Liver (tissue), 8 donors: ENCODE measurements at regions not wholly inside any gene's neighbourhood (a gene's known extent, or its start where the extent isn't known, plus 50 kb on each side); places are given as distances from the start of the nearest gene placed in this dataset.

Experiments used
- DNase-seq: peaks from one replicate; pipeline ENCODE4 v3.0.0-alpha.2; 2017; ENCODE audit warnings: low spot score
- H3K27ac ChIP-seq, 2 donors: one replicate each; pipeline ENCODE4 v1.7.0; 2013; ENCODE audit warnings: inconsistent platforms in 2 of 2, low read length in 2 of 2, control low read depth in 1 of 2, low read depth in 1 of 2, mild to moderate bottlenecking in 1 of 2
- H3K27me3 ChIP-seq, 4 donors: one replicate each; pipeline versions ENCODE4 v1.6.1 to v1.7.0; 2013; ENCODE audit warnings: low read length in 3 of 4, inconsistent platforms in 1 of 4, mild to moderate bottlenecking in 1 of 4, moderate library complexity in 1 of 4; ENCODE audit not compliant: control insufficient read depth in 4 of 4, insufficient read depth in 4 of 4
- H3K36me3 ChIP-seq, 4 donors: one replicate each; pipeline versions ENCODE4 v1.6.1 to v1.7.0; 2013; ENCODE audit warnings: low read length in 3 of 4, mild to moderate bottlenecking in 3 of 4, low read depth in 1 of 4, moderate library complexity in 1 of 4; ENCODE audit not compliant: control insufficient read depth in 4 of 4, insufficient read depth in 3 of 4
- H3K4me1 ChIP-seq, 4 donors: one replicate each; pipeline versions ENCODE4 v1.6.1 to v1.7.0; 2013; ENCODE audit warnings: low read length in 3 of 4, mild to moderate bottlenecking in 3 of 4, moderate library complexity in 1 of 4; ENCODE audit not compliant: control insufficient read depth in 4 of 4, insufficient read depth in 4 of 4
- H3K4me3 ChIP-seq, 3 donors: one replicate each; pipeline versions ENCODE4 v1.6.1 to v1.7.0; 2013; ENCODE audit warnings: low read length in 3 of 3, control low read depth in 1 of 3, low read depth in 1 of 3, mild to moderate bottlenecking in 1 of 3
- H3K9ac ChIP-seq, 2 donors: one replicate each; pipeline ENCODE4 v1.7.0; 2013; ENCODE audit warnings: low read length in 2 of 2, mild to moderate bottlenecking in 2 of 2, moderate library complexity in 2 of 2, control low read depth in 1 of 2, low read depth in 1 of 2
- H3K9me3 ChIP-seq, 4 donors: one replicate each; pipeline versions ENCODE4 v1.6.1 to v1.7.0; 2013; ENCODE audit warnings: low read length in 3 of 4; ENCODE audit not compliant: control insufficient read depth in 4 of 4
- CTCF ChIP-seq: fragments of 150-350 bp; IDR thresholded peaks from 2 replicates; pipeline ENCODE4 v1.5.1; 2017; ENCODE audit warnings: improper control_type of control experiment, low read depth, low read length; ENCODE audit not compliant: missing input control
- EGR1 ChIP-seq, 2 donors: IDR thresholded peaks; 2 replicates each; pipeline ENCODE4 v1.6.1; 2016 to 2018; ENCODE audit warnings: antibody characterized with exemption in 2 of 2, low read depth in 2 of 2
- FOXA1 ChIP-seq: IDR thresholded peaks from 2 replicates; pipeline ENCODE4 v1.6.1; 2016; ENCODE audit warnings: antibody characterized with exemption
- FOXA2 ChIP-seq: IDR thresholded peaks from 2 replicates; pipeline ENCODE4 v1.6.1; 2016; ENCODE audit warnings: antibody characterized with exemption
- GABPA ChIP-seq, 2 donors: IDR thresholded peaks in 1 of 2; conservative IDR thresholded peaks in 1 of 2; 2 replicates each; pipeline ENCODE4 v1.6.1; 2016; ENCODE audit warnings: antibody characterized with exemption in 2 of 2, mild to moderate bottlenecking in 1 of 2, moderate library complexity in 1 of 2
- HNF4A ChIP-seq, 2 donors: conservative IDR thresholded peaks; 2 replicates each; pipeline ENCODE4 v1.6.1; 2016; ENCODE audit warnings: antibody characterized with exemption in 2 of 2, mild to moderate bottlenecking in 2 of 2
- HNF4G ChIP-seq: IDR thresholded peaks from 2 replicates; pipeline ENCODE4 v1.6.1; 2016; ENCODE audit warnings: antibody characterized with exemption
- JUND ChIP-seq, 2 donors: IDR thresholded peaks; 2 replicates each; pipeline ENCODE4 v1.6.1; 2016; ENCODE audit warnings: antibody characterized with exemption in 2 of 2
- NR2F2 ChIP-seq: IDR thresholded peaks from 2 replicates; pipeline ENCODE4 v1.6.1; 2016; ENCODE audit warnings: antibody characterized with exemption
- RAD21 ChIP-seq, 2 donors: IDR thresholded peaks; 2 replicates each; pipeline ENCODE4 v1.6.1; 2016; ENCODE audit warnings: antibody characterized with exemption in 2 of 2, mild to moderate bottlenecking in 2 of 2
- REST ChIP-seq: IDR thresholded peaks from 2 replicates; pipeline ENCODE4 v1.6.1; 2016; ENCODE audit warnings: antibody characterized with exemption, mild to moderate bottlenecking
- RXRA ChIP-seq, 2 donors: IDR thresholded peaks; 2 replicates each; pipeline ENCODE4 v1.6.1; 2017 to 2018; ENCODE audit warnings: antibody characterized with exemption in 2 of 2, mild to moderate bottlenecking in 1 of 2
- SP1 ChIP-seq: IDR thresholded peaks from 2 replicates; pipeline ENCODE4 v1.6.1; 2018; ENCODE audit warnings: antibody characterized with exemption, mild to moderate bottlenecking
- TAF1 ChIP-seq: conservative IDR thresholded peaks from 2 replicates; pipeline ENCODE4 v1.6.1; 2016; ENCODE audit warnings: antibody characterized with exemption, mild to moderate bottlenecking
- YY1 ChIP-seq: IDR thresholded peaks from 2 replicates; pipeline ENCODE4 v1.6.1; 2016; ENCODE audit warnings: antibody characterized with exemption, mild to moderate bottlenecking
- WGBS: extraction: QIAGEN DNeasy Blood & Tissue Kit; methylation state at CpG from one replicate; pipeline ENCODE4 v1.1.7; 2013; 5-methylcytosine and 5-hydroxymethylcytosine counted together
- TF ChIP-seq, protein P1 (sequence below): IDR thresholded peaks from 2 replicates; pipeline ENCODE4 v1.6.1; 2016; ENCODE audit warnings: antibody characterized with exemption
- TF ChIP-seq, protein P2 (sequence below): IDR thresholded peaks from 2 replicates; pipeline ENCODE4 v1.6.1; 2016; ENCODE audit warnings: antibody characterized with exemption
- TF ChIP-seq, protein P3 (sequence below): IDR thresholded peaks from 2 replicates; pipeline ENCODE4 v1.6.1; 2016; ENCODE audit warnings: antibody characterized with exemption
- donor health status: healthy.
- donor health status: healthy.
- donor health status: healthy.
- donor health status: healthy.
- donor health status: healthy.

DNA sequence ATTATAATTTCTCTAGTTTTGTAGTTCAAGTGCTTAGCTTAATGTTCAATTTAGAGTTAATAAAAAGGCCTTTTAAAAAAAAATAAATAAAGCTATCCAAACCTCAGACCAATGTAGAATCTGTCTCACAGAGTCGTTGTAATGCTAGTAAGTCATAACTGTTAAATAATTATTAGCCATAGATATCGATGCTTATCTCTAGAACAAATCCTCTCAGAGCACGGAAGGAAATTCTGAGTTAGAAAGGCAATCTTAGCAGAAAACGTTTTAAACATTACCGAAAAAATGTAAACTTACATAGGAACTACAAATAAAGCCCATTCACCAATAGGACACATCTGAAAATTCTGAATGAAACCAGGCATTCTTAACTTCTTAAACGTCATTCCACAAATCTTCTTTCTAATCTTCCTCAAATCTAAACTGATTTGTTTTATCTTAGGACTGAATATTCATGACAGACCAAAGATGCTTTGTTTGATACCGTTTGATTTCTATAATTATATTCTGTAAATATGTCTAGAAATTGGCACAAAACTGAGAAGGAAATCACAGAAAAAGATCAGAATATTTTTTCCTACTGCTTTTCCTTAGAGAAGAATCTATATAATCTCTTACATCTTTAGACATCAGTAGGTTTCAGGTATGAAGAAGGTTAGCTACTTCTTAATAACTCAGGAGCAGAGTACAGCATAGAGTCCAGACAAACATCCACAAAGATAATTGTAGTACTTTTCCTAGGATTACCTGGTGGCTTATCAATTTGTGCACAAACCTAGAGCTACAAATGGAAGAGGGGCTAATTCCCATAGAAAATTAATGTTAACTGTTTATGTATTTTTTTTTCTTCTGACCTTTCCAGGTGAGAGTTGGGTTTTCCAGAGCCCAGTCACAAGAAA lies 140.7 kb downstream of the BTC start:
- TF ChIP-seq HNF4G: no peak
- TF ChIP-seq, protein P1, sequence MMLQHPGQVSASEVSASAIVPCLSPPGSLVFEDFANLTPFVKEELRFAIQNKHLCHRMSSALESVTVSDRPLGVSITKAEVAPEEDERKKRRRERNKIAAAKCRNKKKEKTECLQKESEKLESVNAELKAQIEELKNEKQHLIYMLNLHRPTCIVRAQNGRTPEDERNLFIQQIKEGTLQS: no peak
- TF ChIP-seq EGR1 (IDR thresholded peaks at IDR 0.05; ENCODE audit: low read depth in 2 of 2): no peak
- TF ChIP-seq, protein P2, sequence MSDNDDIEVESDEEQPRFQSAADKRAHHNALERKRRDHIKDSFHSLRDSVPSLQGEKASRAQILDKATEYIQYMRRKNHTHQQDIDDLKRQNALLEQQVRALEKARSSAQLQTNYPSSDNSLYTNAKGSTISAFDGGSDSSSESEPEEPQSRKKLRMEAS: no peak
- no peak for TF ChIP-seq RXRA (IDR thresholded peaks at IDR 0.05)
- no peak for TF ChIP-seq CTCF
- TF ChIP-seq FOXA1: no peak
- no peak for TF ChIP-seq HNF4A (conservative IDR thresholded peaks at IDR 0.05)
- no peak for TF ChIP-seq JUND (IDR thresholded peaks at IDR 0.05)
- no peak for TF ChIP-seq TAF1
- TF ChIP-seq RAD21 (IDR thresholded peaks at IDR 0.05): no peak
- TF ChIP-seq SP1: no peak
- no peak for TF ChIP-seq YY1
- TF ChIP-seq, protein P3, sequence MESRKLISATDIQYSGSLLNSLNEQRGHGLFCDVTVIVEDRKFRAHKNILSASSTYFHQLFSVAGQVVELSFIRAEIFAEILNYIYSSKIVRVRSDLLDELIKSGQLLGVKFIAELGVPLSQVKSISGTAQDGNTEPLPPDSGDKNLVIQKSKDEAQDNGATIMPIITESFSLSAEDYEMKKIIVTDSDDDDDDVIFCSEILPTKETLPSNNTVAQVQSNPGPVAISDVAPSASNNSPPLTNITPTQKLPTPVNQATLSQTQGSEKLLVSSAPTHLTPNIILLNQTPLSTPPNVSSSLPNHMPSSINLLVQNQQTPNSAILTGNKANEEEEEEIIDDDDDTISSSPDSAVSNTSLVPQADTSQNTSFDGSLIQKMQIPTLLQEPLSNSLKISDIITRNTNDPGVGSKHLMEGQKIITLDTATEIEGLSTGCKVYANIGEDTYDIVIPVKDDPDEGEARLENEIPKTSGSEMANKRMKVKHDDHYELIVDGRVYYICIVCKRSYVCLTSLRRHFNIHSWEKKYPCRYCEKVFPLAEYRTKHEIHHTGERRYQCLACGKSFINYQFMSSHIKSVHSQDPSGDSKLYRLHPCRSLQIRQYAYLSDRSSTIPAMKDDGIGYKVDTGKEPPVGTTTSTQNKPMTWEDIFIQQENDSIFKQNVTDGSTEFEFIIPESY: no peak
- no peak for TF ChIP-seq REST
- no peak for TF ChIP-seq NR2F2
- no peak for TF ChIP-seq GABPA (IDR thresholded peaks at IDR 0.05 in 1 of 2, conservative IDR thresholded peaks at IDR 0.05 in 1 of 2)
- no peak for TF ChIP-seq FOXA2
- H3K4me3 ChIP-seq: no peak overlapping the region
- no peak overlapping the region for H3K9ac ChIP-seq
- H3K27me3 ChIP-seq: no peaks in the 10 kb centered on the region
- H3K4me1 ChIP-seq: peaks cover 4 to 11% (median 6%) of the 10 kb centered on the region in 4 donors
- H3K9me3 ChIP-seq: no peaks in the 10 kb centered on the region
- no peak overlapping the region for H3K27ac ChIP-seq
- no peak for DNase-seq
- no peaks in the 10 kb centered on the region for H3K36me3 ChIP-seq
- WGBS: 43% methylated on average over 7 of the region's 7 CpGs
